ENCODE measurements at regions not wholly inside any gene's neighbourhood (a gene's known extent, or its start where the extent isn't known, plus 50 kb on each side); places are given as distances from the start of the nearest gene placed in this dataset.
"Not testable (repeated sequence)": the region's sequence is repeated elsewhere in the genome, so short reads cannot be mapped to it uniquely, and the experiment has no call there.

- TF ChIP-seq POLR2A (IDR thresholded peaks at IDR 0.05; ENCODE audit: low read length); GATA1 (IDR thresholded peaks at IDR 0.05; ENCODE audit: low read depth, low read length): not testable (repeated sequence)
Observed at GRCh38 chr4:78715372-78715771, 60.8 kb upstream of the BMP2K start.
